D341Med (cell line): ENCODE measurements at regions not wholly inside any gene's neighbourhood (a gene's known extent, or its start where the extent isn't known, plus 50 kb on each side); places are given as distances from the start of the nearest gene placed in this dataset.

Experiments
- DNase-seq: peaks from one replicate; pipeline ENCODE4 v3.0.0; 2012; ENCODE audit warnings: low spot score

DNA sequence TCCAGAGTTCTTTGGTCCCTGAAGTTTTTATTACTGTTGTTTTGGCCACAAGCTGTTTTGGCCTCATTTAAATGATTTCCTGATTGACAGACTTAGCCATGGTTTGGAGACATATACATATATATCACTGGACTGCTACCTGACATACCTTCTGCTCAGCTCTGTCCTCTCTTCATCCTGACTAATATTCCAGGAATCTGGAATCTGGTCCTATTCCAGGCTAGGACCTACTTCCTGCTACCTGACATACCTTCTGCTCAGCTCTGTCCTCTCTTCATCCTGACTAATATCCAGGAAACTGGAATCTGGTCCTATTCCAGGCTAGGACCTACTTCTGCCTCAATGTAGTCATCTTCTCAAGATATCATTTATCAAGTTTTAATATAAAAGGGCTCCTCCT lies 724.4 kb upstream of the ROBO1 start:
- DNase-seq = no peak

DNA sequence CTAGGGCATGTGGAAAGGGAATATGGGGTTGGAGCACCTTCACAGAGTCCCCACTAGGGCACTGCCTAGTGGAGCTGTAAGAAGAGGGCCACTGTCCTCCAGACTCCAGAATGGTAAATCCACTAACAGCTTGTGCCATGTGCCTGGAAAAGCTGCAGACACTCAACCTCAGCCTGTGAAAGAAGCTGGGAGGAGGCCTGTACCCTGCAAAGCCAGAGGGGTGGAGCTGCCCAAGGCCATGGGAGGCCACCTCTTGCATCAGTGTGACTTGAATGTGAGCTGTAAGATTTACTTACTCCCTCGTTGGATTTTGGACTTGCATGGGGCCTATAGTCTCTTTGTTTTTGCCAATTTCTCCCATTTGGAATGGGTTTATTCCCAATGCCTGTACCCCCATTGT lies 705.2 kb upstream of the ROBO1 start:
- DNase-seq = no peak

DNA sequence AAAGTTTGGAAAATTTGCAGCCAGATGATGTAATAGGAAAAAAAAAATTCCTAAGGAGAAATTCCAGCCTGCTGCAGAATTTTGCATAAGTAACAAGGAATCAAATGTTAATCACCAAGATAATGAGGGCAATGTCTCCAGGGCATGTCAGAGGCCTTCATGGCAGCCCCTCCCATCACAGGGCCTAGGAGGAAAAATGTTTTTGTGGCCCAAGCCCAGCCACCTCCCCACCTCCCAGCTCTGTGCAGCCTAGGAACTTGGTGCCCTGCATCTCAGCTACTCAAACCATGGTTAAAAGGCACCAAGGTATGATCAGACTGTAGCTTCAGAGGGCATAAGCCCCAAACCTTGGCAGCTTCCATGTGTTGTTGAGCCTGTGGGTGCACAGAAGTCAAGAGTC lies 704.7 kb upstream of the ROBO1 start:
- no peak for DNase-seq

DNA sequence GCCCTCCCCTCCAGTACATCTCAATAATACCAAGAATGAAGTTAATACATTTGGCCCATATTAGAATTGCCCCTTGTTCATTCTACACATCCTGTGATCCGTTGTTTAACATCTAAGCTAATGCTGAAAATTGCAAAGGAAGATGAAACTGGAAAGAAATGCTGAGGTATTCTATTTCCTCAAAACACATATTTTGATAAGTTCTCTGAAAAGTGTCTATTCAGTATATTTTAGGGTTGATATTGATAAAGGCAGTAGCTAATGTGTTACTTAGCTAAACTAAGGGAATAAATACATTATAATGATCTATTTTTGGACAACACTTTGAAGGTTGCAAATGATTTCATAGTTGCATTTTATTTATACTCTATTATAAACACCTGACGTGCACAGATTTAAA lies 702.6 kb upstream of the ROBO1 start:
- no peak for DNase-seq

DNA sequence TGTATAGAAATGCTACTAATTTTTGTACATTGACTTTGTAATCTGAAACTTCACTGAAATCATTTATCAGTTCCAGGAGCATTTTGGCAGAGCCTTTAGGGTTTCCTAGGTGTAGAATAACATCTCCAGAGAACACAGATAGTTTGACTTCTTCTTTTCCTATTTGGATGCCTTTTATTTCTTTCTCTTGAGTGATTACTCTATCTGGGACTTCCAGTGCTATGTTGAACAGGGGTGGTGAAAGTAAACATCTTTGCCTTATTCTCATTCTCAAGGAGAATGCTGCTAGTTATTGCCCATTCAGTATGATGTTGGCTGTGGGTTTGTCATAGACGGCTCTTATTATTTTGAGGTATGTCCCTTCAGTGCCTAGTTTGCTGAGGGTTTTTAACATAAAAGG lies 697.9 kb upstream of the ROBO1 start:
- DNase-seq = no peak

DNA sequence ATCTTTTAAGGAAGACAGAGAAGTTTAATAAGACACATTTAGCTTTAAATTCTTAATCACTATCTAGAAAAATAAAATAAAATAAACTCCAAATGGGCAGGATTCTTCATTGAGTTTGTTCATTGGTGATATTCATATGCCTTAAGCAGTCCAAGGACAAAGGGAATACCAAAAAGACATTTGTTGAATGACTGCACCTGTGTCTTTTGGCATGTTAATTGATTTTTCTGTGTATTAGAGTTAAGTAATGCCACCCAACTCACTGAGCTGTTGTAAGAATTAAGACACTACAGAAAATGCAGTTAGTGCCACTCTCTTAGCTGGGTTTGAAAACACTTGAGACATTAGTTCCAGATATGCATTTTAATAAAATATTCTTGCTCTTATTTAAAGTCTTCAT lies 683.6 kb upstream of the ROBO1 start:
- DNase-seq = no peak

DNA sequence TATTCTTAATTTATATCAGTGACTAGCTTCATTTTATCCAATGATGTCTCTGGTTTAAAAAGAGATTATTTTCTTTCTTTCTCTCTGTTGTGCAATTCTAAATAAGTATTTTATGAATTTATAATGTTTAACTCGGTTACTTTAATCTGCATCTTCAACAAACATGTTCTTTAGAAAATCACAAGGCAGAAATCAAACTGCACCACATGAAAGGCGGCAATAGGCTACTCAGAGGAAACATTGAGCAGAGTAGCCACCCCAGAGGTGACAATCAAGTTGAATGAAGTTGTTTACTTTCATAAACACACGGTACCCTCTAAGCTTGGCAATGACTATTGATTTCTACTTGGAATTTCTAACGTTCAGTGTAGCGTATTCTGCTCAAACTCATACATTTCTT lies 677.8 kb upstream of the ROBO1 start:
- DNase-seq = no peak

DNA sequence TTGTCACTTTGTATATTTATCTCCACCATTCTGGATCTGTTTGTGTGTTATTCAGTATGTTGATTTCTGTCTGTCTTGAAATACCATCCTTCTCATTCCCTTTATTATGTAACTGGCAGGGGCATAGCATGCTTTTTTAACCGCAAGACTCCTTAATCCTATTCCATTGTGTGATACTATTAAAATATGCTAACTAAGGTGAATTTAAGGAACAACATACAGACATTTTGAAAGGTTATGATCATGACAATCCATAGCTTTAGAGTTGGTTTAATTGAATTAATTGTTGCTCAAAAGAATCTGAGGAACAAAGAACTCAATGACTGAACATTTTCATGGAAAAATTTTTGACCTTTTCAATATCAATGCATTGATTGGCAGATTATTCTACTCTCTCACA lies 677.3 kb upstream of the ROBO1 start:
- DNase-seq = no peak

DNA sequence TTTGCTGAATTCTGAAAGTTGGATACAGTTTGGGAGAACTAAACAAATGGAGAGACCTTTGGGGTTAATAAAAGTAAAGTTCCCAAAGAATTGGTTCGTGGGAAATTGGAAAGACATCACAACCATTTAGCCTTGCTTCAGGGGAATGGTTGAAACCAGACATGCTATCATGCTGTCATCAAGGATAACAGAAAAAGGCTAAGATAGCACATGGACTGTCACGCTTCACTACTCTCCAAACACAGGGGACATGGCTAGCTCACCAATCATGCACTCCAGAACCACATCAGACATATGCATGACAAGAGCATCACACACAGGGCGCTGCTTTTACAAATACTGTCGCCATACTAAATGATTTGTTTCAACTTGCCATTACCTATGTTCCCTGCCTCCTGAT lies 671.7 kb upstream of the ROBO1 start:
- DNase-seq = no peak

DNA sequence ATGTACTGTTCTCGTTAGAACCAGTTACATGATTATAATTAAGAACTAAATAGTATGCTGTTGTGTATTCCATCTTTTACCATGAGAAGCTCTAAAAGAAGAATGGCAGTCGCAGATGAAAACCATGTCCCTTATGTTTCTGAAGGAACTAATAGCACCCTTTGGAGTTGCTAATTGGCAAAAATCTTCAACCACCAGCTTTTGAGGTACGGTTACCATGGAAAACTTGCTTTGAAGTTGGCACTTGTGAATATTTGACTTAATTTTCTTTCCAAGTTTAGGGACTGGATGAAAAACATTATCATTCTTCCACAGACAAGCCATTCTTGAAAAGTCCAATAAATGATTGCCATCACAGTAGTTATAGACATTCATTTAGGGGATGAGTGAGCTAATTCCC lies 666.6 kb upstream of the ROBO1 start:
- no peak for DNase-seq

DNA sequence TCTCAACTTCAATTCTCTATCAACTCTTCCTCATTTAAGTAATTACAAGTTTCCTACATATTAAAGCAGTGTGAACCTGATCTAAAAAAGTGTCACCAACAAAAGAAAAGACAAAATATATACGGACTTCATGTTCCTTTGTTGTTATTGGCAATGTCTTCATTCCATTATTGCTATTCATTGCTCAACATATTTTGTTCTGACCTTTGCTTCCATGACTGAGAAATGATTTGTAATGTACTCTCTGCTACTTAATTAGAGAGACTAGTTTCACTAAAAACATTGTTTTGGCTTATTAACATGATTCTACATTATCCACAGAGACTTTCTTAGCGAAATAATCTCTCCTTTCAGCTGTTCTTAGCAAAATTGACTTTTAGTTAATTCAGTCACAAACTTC lies 657.2 kb upstream of the ROBO1 start:
- DNase-seq = no peak

DNA sequence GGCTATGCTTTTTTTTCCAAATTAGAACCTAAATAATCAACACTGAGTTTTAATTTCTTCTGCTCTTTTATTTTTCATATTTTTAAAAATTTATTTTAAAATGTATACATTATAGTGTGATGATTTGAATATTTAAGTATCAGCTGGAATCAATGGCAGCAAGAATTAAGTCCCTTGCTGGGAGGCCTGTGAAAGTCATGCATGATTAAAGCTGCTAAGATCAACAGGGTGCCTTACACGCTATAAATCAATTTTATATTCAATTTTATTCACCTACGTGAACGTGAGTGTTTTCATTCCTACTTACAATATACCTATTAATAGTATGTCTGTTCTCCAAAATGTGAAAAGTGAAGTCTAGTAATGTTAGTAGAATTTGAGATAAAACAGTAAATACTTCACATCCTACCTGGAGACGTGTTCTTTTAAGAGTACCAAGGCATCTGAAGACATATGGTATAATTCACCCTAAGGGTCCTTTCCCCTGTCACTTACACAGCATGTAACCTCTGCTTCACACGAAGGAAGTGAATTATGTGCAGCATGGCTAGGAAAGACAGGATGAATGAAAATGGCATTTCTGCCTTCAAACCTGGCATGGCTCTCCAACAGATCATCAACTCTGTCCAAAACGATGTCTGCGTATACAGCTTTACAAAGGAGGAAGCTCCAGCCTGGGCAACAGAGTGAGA lies 640.4 kb upstream of the ROBO1 start:
- no peak for DNase-seq

DNA sequence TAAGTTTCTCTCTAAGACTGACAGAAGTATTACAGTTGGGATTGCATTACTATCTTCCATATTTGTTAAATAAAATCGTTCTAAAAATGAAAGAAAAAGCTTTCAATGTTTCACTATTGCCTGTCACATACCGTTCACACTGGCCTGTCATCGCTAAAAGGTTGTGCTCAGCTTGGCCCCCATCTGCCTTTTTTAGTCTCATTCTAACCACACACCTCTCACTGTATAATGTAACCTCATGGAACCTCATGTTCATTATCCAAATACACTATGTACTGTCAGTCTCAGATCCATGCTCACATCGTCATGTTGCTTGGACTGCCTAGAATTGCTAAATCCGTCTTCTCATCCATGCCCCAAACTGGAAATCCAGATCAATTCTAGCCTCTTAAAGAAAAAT lies 637.8 kb upstream of the ROBO1 start:
- peak; percentile 25 for DNase-seq

DNA sequence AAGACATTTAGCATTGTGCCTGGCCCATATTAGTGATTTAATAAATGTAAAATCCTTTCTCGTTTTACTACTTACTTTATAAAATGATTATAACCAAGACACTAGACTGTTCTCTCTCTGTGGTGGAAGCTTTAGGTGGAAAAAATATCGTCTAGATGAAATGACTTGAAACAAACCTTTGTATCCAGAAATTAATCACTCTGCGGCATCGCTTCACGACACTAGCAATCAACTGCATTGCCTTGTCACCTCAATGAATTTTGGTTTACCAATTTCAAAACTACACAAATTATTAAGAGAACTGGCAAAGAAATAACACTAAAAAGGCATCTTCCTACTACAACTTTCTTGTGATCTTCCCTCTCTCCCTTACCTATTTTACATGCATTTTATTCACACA lies 627.2 kb upstream of the ROBO1 start:
- DNase-seq = no peak

DNA sequence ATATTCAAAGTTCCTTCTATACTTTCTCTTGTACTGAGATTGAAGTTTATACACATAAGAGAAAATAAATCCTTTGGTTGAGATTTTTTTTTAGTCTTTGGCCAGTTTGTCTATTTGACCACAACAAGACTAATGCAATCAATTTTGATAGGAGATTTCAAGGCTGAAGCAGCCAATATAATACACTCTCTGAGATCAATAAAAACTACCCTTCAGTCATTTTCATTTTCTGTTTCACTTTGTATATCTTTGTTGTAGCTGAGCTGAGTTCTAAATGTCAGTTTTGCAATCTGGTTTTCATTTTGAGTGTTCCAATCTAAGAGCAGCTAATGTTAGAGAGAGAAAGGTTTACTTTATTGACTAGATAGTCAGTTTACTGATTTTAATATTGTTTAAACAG lies 623.8 kb upstream of the ROBO1 start:
- DNase-seq = no peak

DNA sequence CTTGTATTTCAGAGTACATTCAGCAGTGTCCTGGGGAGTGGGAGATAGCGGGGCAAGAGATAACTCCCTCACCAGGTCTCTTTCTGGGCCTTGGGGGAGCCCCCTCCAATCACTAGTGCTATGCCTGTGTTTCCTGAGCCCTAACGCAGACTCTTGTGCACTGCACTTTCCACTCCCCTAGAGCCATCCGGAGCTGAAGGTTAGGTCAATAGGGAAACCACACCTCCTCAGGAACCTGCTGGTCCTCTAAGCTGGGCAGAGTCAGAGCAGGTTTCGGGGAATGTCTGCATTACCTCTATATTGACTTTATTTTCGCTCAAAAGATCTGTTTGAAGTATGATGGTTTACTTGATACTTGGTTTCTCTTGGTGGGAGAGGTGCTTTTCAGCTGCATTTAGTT lies 617.0 kb upstream of the ROBO1 start:
- no peak for DNase-seq

DNA sequence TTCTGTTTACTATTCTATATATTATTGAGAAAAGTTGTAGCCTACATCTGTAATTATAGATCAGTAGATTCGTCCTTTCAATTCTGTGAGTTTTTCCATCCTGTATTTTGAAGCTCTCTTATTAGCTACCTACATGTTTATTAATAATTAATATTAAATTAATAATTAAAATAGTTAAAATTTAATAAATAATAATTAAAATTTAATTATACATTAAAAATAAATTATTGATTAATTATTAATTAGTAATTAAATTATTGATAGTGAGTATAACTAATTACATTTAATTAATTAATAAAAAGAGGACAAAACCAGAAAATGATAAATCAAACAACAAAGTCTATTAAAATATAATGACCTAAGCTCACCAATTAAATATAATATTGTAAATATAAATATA lies 606.6 kb upstream of the ROBO1 start:
- no peak for DNase-seq

DNA sequence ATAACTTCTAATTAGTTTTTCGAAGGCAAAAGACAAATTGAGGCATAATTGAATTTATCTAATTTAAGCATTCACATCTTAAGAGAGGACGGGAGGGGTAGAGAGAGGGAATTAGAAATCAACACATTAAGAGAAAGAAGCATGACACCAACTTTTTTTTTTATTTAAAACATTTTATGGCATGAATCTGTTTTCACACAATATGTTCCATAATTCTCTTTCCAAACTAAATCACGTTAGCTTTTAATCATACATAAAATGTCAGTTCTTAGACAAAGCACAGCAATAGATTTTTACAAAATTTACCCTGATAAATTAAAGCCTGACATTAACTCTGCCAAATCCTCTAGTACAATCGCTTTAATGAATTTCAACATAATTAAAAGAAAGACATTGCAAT lies 600.8 kb upstream of the ROBO1 start:
- no peak for DNase-seq

DNA sequence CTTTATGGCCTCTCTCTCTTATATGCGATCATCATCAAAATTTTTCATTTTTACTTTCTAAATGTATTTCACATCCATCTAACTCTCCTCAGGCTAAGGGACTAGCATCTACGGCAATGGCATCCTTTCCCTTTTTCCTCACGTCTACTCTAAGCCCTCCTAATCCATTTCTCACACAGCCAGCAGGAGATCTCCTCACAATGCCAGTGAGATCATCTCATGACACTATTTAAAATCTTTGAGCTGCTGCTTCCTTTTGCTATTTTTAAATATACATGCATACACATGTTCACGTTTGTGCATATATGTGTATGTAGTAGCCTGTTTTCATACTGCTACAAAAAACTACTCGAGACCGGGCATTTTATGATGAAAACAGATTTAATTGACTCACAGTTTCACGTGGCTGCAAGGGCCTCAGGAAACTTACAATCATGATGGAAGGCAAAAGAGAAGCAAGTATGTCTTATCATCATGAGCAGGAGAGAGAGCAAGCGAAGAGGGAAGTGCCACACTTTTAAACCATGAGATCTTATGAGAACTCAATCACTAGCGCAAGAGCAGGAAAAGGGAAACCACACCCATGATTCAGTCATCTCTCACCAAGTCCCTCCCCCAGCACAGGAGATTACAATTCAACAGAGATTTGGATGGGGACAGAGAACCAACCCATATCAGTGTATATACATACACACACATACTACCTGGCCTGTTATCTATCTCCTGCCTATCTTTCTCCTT lies 599.2 kb upstream of the ROBO1 start:
- DNase-seq = no peak

DNA sequence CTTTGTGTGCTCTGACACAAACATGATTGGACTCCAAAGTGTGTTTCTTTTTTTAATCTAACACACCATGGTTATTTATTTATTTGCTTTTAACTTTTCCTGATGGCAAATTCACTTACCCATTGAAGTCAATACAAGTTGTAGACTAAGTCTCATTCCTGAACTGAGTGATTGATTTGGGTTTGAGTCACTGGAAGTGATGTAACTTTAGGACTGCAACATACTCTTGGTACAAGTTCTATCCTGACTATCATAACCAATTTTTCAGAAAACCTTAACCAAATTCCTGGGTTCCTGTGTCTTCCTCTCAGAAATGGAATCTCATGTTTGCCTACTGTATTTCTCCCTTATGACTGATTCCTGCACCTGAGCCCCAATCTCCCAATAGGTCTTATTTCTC lies 590.0 kb upstream of the ROBO1 start:
- DNase-seq = no peak

DNA sequence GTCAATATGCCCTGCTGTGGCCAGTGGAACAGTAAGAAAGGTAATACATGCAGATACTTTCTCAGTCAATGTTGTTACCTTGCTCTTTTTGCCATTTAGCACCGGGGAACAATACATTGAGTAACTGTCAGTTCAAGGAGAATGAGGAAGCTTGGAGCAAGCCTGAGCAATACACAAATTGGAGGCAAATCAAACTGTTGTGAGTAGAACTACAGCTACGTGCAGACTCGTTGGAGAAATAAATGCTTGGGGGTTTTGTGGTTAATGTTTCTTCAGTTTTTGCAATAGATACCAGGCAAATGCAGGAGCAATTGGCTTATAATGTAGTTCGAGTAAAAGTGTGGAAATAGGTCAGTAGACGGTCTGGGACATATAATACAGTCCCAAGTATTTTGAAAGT lies 587.3 kb upstream of the ROBO1 start:
- DNase-seq = no peak

DNA sequence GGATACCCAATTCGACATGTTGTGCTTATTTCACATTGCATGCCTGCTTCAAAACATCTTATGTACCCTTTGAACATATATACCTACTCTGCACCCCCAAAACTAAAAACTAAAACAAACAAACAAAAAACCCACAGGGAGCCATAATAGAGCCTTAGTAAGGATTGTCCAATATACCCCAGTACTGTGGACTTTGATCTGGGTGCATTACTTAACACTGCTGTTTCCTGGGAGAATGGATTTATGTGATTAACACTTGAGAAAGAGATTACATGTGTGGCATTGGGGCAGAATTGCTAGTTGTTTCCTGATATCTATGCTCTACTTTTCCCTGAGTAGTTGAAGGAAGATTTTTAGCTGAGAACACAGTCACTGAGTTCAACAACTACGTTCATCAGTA lies 583.4 kb upstream of the ROBO1 start:
- DNase-seq = no peak

DNA sequence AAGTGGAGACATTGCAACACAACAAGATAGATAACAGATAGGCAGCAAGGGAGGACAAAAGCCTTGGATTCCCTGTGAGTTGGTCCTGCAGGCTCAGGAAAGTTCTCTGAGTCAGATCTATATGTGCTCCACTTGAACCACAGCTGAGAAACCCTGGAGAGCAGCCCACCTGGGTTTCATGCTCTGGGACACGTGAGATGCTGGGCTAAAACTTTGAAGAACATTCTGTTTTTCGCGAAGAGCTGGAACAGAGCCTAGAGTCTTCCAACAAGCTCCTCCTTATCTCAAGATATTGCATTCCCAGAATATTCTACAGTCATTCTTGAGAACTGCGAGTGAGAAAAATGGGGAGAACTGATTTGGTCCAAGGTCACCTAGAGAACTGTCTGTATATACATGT lies 583.0 kb upstream of the ROBO1 start:
- DNase-seq = no peak

DNA sequence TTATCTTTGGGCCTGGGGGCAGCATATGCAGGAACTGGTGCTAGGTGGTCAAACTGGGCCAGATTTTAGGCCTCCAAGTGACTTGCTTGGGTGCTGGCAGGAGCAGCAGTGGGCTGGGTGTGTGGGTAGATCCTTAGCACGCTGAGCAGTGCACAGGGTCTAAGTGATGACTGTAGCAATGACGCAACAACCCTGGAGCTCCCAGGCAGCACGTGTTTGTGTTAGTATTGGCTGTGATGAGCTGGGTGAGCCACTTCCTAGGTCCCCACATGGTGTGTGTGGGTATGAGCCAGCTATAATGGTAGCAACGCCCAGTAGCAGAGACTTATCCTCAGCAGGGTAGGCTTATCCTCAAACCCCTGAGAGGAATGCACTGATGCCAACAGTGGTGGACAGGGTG lies 570.6 kb upstream of the ROBO1 start:
- DNase-seq = no peak
